ENCODE measurements at regions not wholly inside any gene's neighbourhood (a gene's known extent, or its start where the extent isn't known, plus 50 kb on each side); places are given as distances from the start of the nearest gene placed in this dataset.

DNA sequence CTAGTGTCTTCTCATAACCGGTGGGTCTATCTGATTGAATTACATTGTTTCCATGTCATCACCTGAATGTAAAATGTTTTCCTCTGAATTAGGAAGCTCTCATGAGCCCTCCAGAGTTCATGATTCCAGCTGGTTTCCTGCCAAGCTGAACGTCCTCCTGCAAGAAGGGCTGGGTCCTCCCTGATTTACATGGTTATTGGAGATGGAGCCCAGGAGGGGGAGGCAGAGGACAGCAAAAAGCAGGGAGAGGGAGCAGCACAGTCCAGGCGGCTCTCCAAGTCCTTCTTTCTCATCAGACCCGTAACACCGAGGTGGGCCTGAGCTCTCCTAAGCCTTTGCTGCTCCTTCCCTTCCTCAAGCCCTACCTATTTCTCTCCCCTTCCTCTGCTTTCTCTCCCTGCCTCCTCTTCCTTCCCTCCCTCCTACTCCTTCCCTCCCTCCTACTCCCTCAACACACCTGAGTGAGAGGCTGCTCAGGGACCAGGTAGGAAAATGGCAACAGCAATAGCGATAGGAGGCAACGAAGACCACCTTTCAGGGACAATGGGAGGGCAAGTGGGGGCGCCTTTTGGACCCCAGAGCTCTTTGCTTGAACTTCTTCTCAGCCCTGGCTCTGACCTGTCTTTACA, 265.9 kb downstream of the PRDM2 start:
- in situ Hi-C loops (cut with MboI; ENCODE audit: low sequenced_read_pairs): loop anchor here (25.0 kb wide), 1 partner anchor 1071 kb away; no protein-coding TSS in a partner anchor
- H3K27me3 ChIP-seq (ENCODE audit: low read depth): no peaks in the 10 kb centered on the region

DNA sequence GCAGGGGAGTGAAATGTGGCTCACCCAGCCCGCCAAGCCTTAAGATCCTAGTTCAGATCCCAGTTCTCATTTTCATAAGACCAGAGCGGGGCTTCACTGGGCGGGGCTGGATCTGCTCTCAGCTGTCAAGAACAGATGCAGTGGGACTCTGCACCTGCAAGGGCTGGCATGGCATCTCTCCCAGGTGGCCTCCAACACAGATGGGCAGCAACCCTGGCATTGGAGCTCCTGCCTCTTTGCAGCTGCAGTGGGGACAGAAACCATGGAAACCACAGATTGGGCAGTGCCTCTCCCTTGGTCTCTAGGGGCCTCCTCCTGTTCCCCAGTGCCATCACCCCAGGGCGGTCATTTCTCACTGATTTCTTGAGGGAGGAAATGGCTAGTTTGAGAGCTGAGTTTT, 267.7 kb downstream of the PRDM2 start:
- no peaks in the 10 kb centered on the region for H3K36me3 ChIP-seq (replicated peaks)
- H3K4me1 ChIP-seq: no peaks in the 10 kb centered on the region
- no peaks in the 10 kb centered on the region for H3K27me3 ChIP-seq (ENCODE audit: low read depth)
- no peak overlapping the region for H3K4me3 ChIP-seq
- in situ Hi-C loops (cut with MboI; ENCODE audit: low sequenced_read_pairs): loop anchor here (25.0 kb wide), 1 partner anchor 1070 kb away; no protein-coding TSS in a partner anchor
- no peak for DNase-seq (ENCODE audit: low spot score in 2 of 2)
- no peaks in the 10 kb centered on the region for H3K9me3 ChIP-seq

More for the DNA sequence above, 265.9 kb downstream of the PRDM2 start:
- no peaks in the 10 kb centered on the region for H3K4me1 ChIP-seq
- H3K9me3 ChIP-seq: no peaks in the 10 kb centered on the region
- peak; percentile 32 to 49 for DNase-seq (ENCODE audit: low spot score in 2 of 2)
- H3K36me3 ChIP-seq (replicated peaks): no peaks in the 10 kb centered on the region
- H3K4me3 ChIP-seq: no peak overlapping the region

DNA sequence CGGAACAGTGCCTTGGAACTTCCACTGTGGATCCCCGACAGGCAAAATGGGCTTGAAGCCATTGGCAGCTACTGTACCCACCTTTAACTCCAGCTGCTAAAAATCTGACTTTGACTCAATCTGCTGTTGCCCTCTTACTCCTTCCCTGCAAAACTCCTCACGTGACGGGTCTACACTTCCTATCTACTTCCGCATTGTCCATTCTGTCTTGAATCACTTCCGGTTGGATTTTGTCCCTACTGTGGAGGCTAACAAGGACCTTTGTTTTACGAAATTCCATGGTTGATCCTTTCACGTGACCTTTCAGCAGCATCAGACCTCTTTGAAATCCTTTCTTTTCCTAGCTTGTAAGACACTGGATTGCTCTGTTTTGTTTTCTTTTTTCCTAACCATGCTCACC, 268.4 kb downstream of the PRDM2 start:
- in situ Hi-C loops (cut with MboI; ENCODE audit: low sequenced_read_pairs): loop anchor here (25.0 kb wide), 1 partner anchor 1069 kb away; no protein-coding TSS in a partner anchor
- no peaks in the 10 kb centered on the region for H3K27me3 ChIP-seq (ENCODE audit: low read depth)
- no peak for DNase-seq (ENCODE audit: low spot score in 2 of 2)
- H3K4me3 ChIP-seq: no peak overlapping the region
- no peaks in the 10 kb centered on the region for H3K9me3 ChIP-seq
- no peaks in the 10 kb centered on the region for H3K4me1 ChIP-seq
- H3K36me3 ChIP-seq (replicated peaks): no peaks in the 10 kb centered on the region

GRCh38 chr1:13970631-13971247, 270.8 kb downstream of the PRDM2 start:
- Histone ChIP-seq H3K9me3 (no peaks in the 10 kb centered on the region), H3K4me3 (no peak overlapping the region), H3K27me3 (ENCODE audit: low read depth) (no peaks in the 10 kb centered on the region), H3K36me3 (replicated peaks) (no peaks in the 10 kb centered on the region), H3K4me1 (no peaks in the 10 kb centered on the region)
- DNase-seq (ENCODE audit: low spot score in 2 of 2): no peak
- in situ Hi-C loops (cut with MboI; ENCODE audit: low sequenced_read_pairs): loop anchor here (25.0 kb wide), 1 partner anchor 1067 kb away; no protein-coding TSS in a partner anchor

DNA sequence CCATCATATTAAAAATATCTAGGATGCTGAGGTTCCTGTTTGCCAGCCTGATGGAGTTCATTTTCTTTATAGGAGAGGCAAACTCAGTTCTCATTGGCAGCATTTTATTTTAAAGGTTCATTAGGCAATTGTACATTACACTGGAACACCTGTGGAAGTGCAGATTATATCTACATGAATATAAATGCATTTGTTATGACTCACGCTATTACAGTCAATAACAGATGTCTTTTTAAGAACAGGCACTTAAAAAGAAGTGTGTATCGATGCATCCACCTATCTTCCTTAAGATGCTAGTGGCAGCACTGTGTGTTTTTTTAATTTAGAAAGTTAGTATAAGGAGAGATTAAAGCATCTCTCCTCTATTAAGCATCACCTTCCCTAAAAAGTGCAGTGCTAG, 276.5 kb downstream of the PRDM2 start:
- 0 out of 2 replicates have a peak, but pooled peaks cover 2% of the 10 kb centered on the region for H3K27me3 ChIP-seq (ENCODE audit: low read depth)
- no peaks in the 10 kb centered on the region for H3K4me1 ChIP-seq
- H3K4me3 ChIP-seq: no peak overlapping the region
- no peak for DNase-seq (ENCODE audit: low spot score in 2 of 2)
- H3K9me3 ChIP-seq: no peaks in the 10 kb centered on the region
- H3K36me3 ChIP-seq (replicated peaks): no peaks in the 10 kb centered on the region
- in situ Hi-C loops (cut with MboI; ENCODE audit: low sequenced_read_pairs): no loop called here

DNA sequence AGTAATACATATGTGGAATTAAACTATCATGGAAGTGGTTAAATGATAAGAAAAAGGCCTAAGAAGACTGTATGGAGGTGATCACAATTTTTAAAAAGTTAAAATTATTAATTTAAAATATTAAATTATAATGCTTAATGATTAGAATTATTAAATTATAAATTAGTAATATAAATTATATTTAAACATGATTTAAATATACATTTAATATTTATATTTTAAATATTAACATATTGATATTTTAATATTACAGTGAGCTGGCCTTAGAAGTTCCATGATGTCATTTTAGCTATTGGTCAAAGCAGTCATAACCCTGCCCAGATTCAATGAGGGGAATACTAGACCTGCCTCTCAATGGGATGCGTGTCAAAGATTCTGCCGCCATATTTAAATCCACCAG, 281.2 kb downstream of the PRDM2 start:
- Histone ChIP-seq H3K27me3 (ENCODE audit: low read depth) (0 out of 2 replicates have a peak, but pooled peaks cover 2% of the 10 kb centered on the region), H3K4me3 (no peak overlapping the region), H3K9me3 (no peaks in the 10 kb centered on the region), H3K36me3 (replicated peaks) (no peaks in the 10 kb centered on the region), H3K4me1 (no peaks in the 10 kb centered on the region)
- DNase-seq (ENCODE audit: low spot score in 2 of 2): no peak
- in situ Hi-C loops (cut with MboI; ENCODE audit: low sequenced_read_pairs): no loop called here

DNA sequence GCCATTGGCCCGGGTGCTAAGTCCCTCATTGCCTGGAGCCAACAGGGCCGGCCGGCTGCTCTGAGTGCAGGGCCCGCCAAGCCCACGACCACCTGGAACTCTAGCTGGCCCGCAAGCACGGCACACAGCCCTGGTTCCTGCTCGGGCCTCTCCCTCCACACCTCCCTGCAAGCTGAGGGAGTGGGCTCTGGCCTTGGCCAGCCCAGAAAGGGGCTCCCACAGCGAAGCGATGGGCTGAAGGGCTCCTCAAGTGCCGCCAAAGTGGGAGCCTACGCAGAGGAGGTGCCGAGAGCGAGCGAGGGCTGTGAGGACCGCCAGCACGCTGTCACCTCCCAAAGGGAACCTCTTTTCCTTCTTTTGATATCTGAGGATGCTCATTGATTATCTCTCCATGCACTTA, 283.4 kb downstream of the PRDM2 start:
- in situ Hi-C loops (cut with MboI; ENCODE audit: low sequenced_read_pairs): no loop called here
- Histone ChIP-seq H3K4me1 (no peaks in the 10 kb centered on the region), H3K9me3 (no peaks in the 10 kb centered on the region), H3K36me3 (replicated peaks) (no peaks in the 10 kb centered on the region), H3K4me3 (no peak overlapping the region), H3K27me3 (ENCODE audit: low read depth) (no peaks in the 10 kb centered on the region)
- DNase-seq (ENCODE audit: low spot score in 2 of 2): no peak

- no peaks in the 10 kb centered on the region for H3K9me3 ChIP-seq
- no peak for DNase-seq (ENCODE audit: low spot score in 2 of 2)
- no peak overlapping the region for H3K4me3 ChIP-seq
- in situ Hi-C loops (cut with MboI; ENCODE audit: low sequenced_read_pairs): no loop called here
- no peaks in the 10 kb centered on the region for H3K36me3 ChIP-seq (replicated peaks)
- no peaks in the 10 kb centered on the region for H3K27me3 ChIP-seq (ENCODE audit: low read depth)
- no peaks in the 10 kb centered on the region for H3K4me1 ChIP-seq
These were observed 291.0 kb downstream of the PRDM2 start for GRCh38 chr1:13990939-13991338.

GRCh38 chr1:13992489-13993285, 292.7 kb downstream of the PRDM2 start:
- no peak for DNase-seq (ENCODE audit: low spot score in 2 of 2)
- in situ Hi-C loops (cut with MboI; ENCODE audit: low sequenced_read_pairs): no loop called here
- H3K27me3 ChIP-seq (ENCODE audit: low read depth): no peaks in the 10 kb centered on the region

DNA sequence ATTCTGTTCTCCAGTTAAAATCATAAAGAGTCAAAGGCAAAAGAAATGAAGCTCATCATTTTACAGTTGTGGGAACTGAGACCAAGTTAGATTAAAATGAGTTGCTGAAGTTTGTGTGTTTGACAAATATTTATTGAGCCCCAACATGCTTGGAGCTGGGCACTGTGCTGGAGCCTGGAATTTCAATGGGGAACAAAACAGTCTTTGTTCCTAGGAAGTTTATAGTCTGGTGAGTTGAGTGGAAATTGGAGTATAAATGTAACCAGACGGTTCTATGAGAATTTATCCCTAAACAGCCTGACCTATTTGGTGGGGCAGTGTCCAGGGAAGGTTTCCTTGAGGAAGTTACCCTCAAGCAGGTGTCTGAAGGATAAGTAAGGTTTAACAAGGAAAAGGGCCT, 294.4 kb downstream of the PRDM2 start:
- in situ Hi-C loops (cut with MboI; ENCODE audit: low sequenced_read_pairs): no loop called here

More at GRCh38 chr1:13992489-13993285, 292.7 kb downstream of the PRDM2 start:
- no peaks in the 10 kb centered on the region; the same call in 1 of the 2 replicates for H3K9me3 ChIP-seq
- no peaks in the 10 kb centered on the region for H3K4me1 ChIP-seq
- no peaks in the 10 kb centered on the region for H3K36me3 ChIP-seq (replicated peaks)
- no peak overlapping the region for H3K4me3 ChIP-seq

GRCh38 chr1:13996334-13996733, 296.3 kb downstream of the PRDM2 start:
- in situ Hi-C loops (cut with MboI; ENCODE audit: low sequenced_read_pairs): no loop called here
- no peaks in the 10 kb centered on the region for H3K36me3 ChIP-seq (replicated peaks)
- no peaks in the 10 kb centered on the region; the same call in 1 of the 2 replicates for H3K9me3 ChIP-seq
- DNase-seq (ENCODE audit: low spot score in 2 of 2): no peak
- no peak overlapping the region for H3K4me3 ChIP-seq
- H3K27me3 ChIP-seq (ENCODE audit: low read depth): no peaks in the 10 kb centered on the region
- H3K4me1 ChIP-seq: no peaks in the 10 kb centered on the region

More for the DNA sequence above, 294.4 kb downstream of the PRDM2 start:
- DNase-seq (ENCODE audit: low spot score in 2 of 2): no peak
- H3K36me3 ChIP-seq (replicated peaks): no peaks in the 10 kb centered on the region
- H3K4me3 ChIP-seq: no peak overlapping the region
- H3K27me3 ChIP-seq (ENCODE audit: low read depth): no peaks in the 10 kb centered on the region
- H3K4me1 ChIP-seq: no peaks in the 10 kb centered on the region
- H3K9me3 ChIP-seq: no peaks in the 10 kb centered on the region; the same call in 1 of the 2 replicates

- no peaks in the 10 kb centered on the region for H3K9me3 ChIP-seq
- H3K36me3 ChIP-seq (replicated peaks): no peaks in the 10 kb centered on the region
- no peak for DNase-seq (ENCODE audit: low spot score in 2 of 2)
- no peaks in the 10 kb centered on the region for H3K27me3 ChIP-seq (ENCODE audit: low read depth)
- in situ Hi-C loops (cut with MboI; ENCODE audit: low sequenced_read_pairs): no loop called here
- H3K4me1 ChIP-seq: no peaks in the 10 kb centered on the region
- H3K4me3 ChIP-seq: no peak overlapping the region
These were observed 303.6 kb downstream of the PRDM2 start for GRCh38 chr1:14003552-14003951.

GRCh38 chr1:14009582-14009981, 309.6 kb downstream of the PRDM2 start:
- DNase-seq (ENCODE audit: low spot score in 2 of 2): no peak
- H3K4me1 ChIP-seq: no peaks in the 10 kb centered on the region
- in situ Hi-C loops (cut with MboI; ENCODE audit: low sequenced_read_pairs): no loop called here

GRCh38 chr1:14010476-14010875, 310.5 kb downstream of the PRDM2 start:
- Histone ChIP-seq H3K4me3 (no peak overlapping the region), H3K9me3 (no peaks in the 10 kb centered on the region), H3K4me1 (no peaks in the 10 kb centered on the region), H3K36me3 (replicated peaks) (no peaks in the 10 kb centered on the region), H3K27me3 (ENCODE audit: low read depth) (no peaks in the 10 kb centered on the region)
- in situ Hi-C loops (cut with MboI; ENCODE audit: low sequenced_read_pairs): no loop called here
- DNase-seq (ENCODE audit: low spot score in 2 of 2): no peak

More at GRCh38 chr1:14009582-14009981, 309.6 kb downstream of the PRDM2 start:
- Histone ChIP-seq H3K9me3 (no peaks in the 10 kb centered on the region), H3K4me3 (no peak overlapping the region), H3K36me3 (replicated peaks) (no peaks in the 10 kb centered on the region), H3K27me3 (ENCODE audit: low read depth) (no peaks in the 10 kb centered on the region)

Measured in HAP-1 (cell line).